Progenitor cell of endocrine pancreas (in vitro differentiated cells): ENCODE measurements at regions not wholly inside any gene's neighbourhood (a gene's known extent, or its start where the extent isn't known, plus 50 kb on each side); places are given as distances from the start of the nearest gene placed in this dataset.
"Not testable (repeated sequence)": the region's sequence is repeated elsewhere in the genome, so short reads cannot be mapped to it uniquely, and the experiment has no call there.

Source experiments
- DNase-seq: peaks from one replicate; pipeline ENCODE4 v3.0.0; 2021; ENCODE audit warnings: low spot score; ENCODE audit not compliant: unreplicated experiment
- H3K27ac Mint-ChIP-seq: 2 replicates; pipeline ENCODE4 v1.8.0; 2021; ENCODE audit warnings: mild to moderate bottlenecking, moderate library complexity, mixed read lengths
- H3K27me3 Mint-ChIP-seq: 2 replicates; pipeline ENCODE4 v1.8.0; 2021; ENCODE audit warnings: mixed read lengths
- H3K36me3 Mint-ChIP-seq: 2 replicates; pipeline ENCODE4 v1.8.0; 2022; ENCODE audit warnings: mixed read lengths; ENCODE audit not compliant: insufficient read depth
- H3K4me1 Mint-ChIP-seq: 2 replicates; pipeline ENCODE4 v1.8.0; 2021; ENCODE audit warnings: low read depth, mixed read lengths
- H3K4me3 Mint-ChIP-seq: 2 replicates; pipeline ENCODE4 v1.8.0; 2021; ENCODE audit warnings: low read depth, mild to moderate bottlenecking, moderate library complexity, mixed read lengths
- H3K9me3 Mint-ChIP-seq: 2 replicates; pipeline ENCODE4 v1.8.0; 2021; ENCODE audit warnings: low read depth, mixed read lengths
- TF ChIP-seq, protein P1 (sequence below): fragments of 200-600 bp; sonication (generic); IDR thresholded peaks from one replicate; pipeline ENCODE4 v1.5.0; 2021; ENCODE audit warnings: antibody characterized with exemption, mild to moderate bottlenecking; ENCODE audit not compliant: unreplicated experiment

DNA sequence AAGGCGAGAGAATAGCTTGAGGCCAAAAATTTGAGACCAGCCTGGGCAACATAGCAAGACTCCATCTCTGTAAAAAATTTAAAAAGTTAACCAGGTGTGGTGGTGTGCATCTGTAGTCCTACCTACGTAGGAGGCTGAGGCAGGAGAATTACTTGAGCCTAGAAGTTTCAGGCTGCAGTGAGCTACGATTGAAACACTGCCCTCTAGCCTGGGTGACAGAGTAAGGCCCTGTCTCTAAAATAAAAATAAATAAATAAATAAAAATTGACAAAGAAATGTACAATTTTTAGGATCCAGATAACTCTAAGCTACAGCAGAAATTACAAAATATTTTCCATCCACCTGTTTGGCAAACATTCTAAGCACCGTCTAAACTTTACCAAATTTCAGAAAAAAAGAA lies 941.0 kb upstream of the ADGRB3 start:
- Mint-ChIP-seq H3K36me3 (no peaks in the 10 kb centered on the region), H3K4me1 (peaks cover 3% of the 10 kb centered on the region), H3K27me3 (no peaks in the 10 kb centered on the region), H3K9me3 (no peaks in the 10 kb centered on the region), H3K27ac (no peak overlapping the region), H3K4me3 (no peak overlapping the region)
- no peak for DNase-seq
- TF ChIP-seq, protein P1, sequence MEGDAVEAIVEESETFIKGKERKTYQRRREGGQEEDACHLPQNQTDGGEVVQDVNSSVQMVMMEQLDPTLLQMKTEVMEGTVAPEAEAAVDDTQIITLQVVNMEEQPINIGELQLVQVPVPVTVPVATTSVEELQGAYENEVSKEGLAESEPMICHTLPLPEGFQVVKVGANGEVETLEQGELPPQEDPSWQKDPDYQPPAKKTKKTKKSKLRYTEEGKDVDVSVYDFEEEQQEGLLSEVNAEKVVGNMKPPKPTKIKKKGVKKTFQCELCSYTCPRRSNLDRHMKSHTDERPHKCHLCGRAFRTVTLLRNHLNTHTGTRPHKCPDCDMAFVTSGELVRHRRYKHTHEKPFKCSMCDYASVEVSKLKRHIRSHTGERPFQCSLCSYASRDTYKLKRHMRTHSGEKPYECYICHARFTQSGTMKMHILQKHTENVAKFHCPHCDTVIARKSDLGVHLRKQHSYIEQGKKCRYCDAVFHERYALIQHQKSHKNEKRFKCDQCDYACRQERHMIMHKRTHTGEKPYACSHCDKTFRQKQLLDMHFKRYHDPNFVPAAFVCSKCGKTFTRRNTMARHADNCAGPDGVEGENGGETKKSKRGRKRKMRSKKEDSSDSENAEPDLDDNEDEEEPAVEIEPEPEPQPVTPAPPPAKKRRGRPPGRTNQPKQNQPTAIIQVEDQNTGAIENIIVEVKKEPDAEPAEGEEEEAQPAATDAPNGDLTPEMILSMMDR = peak; percentile 37

DNA sequence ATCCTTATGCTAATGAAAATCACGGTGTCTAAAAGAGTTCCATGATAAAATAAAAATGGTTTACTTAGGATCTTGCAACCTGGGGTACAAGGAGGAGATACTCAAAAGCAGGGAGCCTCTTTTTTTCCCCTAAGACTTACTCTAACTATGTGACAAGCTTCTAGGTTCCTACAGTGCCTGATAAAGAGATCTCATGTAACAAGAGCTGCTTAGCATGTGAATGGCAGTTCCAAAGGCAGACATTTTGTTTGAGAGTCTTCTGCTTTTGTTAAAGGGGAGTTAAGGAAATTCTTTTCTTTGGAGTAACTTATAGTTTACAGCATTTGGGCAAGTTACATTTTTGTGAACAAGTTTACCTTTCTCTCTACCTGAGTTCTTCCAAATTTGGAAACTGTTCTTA lies 945.8 kb upstream of the ADGRB3 start:
- Mint-ChIP-seq H3K36me3 (no peaks in the 10 kb centered on the region), H3K27me3 (no peaks in the 10 kb centered on the region), H3K4me1 (no peaks in the 10 kb centered on the region), H3K9me3 (no peaks in the 10 kb centered on the region), H3K27ac (no peak overlapping the region), H3K4me3 (no peak overlapping the region)
- TF ChIP-seq, protein P1 = no peak
- no peak for DNase-seq

DNA sequence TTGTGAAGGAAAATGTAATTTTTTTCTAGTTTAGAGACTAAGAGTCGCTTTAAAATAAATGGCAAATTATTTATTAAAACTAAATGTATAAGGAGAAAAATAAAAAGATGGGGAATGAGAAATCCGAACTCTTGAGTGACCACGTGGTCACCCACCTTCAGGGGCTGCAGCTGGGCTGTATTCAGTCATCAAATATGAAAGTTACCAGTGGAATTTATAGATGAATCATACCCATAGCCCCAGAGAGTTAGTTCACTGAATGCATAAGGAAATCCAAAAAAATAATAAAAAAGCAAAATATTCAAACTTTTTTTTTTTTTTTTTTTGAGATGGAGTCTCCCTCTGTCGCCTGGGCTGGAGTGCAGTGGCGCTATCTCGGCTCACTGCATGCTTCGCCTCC lies 947.7 kb upstream of the ADGRB3 start:
- Mint-ChIP-seq H3K4me1 (no peaks in the 10 kb centered on the region), H3K27ac (no peak overlapping the region), H3K9me3 (no peaks in the 10 kb centered on the region), H3K4me3 (no peak overlapping the region), H3K36me3 (no peaks in the 10 kb centered on the region), H3K27me3 (no peaks in the 10 kb centered on the region)
- TF ChIP-seq, protein P1 = no peak
- DNase-seq = no peak

DNA sequence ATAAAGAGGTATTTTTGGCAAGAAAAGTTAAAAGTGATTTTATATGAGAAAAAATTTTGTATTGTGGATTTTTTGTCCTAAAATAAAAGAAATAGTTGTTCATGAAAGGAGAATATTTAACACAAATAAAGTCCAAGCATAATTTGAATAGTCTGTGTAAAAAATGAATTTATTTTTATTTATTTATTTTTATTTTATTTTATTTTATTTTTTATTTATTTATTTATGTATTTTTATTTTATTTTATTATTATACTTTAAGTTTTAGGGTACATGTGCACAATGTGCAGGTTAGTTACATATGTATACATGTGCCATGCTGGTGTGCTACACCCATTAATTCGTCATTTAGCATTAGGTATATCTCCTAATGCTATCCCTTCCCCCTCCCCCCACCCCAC lies 948.9 kb upstream of the ADGRB3 start:
- H3K4me3 Mint-ChIP-seq, H3K27ac Mint-ChIP-seq, H3K36me3 Mint-ChIP-seq, DNase-seq, H3K9me3 Mint-ChIP-seq, H3K4me1 Mint-ChIP-seq, H3K27me3 Mint-ChIP-seq: not testable (repeated sequence)

DNA sequence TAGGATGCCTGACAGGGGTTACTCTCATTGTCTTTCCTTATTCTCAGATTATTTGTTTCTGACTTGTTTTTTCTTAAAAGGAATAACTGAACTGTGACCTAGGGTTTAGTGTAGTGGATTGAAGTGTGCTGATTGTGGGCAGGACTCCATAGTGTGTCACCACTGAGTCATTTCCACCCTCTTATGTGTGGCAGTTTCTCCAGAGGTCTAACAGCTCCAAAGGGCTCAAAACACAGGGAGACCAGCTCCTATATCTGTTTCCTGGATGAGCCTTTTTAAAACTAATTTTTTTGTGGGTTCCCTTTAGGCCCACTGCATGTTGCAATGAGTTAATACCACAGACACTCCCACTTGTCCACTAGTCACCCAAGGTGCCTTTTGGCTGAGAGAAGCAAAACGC lies 951.1 kb upstream of the ADGRB3 start:
- no peaks in the 10 kb centered on the region for H3K9me3 Mint-ChIP-seq
- DNase-seq = no peak
- TF ChIP-seq, protein P1 = no peak
- no peaks in the 10 kb centered on the region for H3K27me3 Mint-ChIP-seq
- no peaks in the 10 kb centered on the region for H3K36me3 Mint-ChIP-seq
- no peaks in the 10 kb centered on the region for H3K4me1 Mint-ChIP-seq
- H3K4me3 Mint-ChIP-seq = no peak overlapping the region
- no peak overlapping the region for H3K27ac Mint-ChIP-seq

DNA sequence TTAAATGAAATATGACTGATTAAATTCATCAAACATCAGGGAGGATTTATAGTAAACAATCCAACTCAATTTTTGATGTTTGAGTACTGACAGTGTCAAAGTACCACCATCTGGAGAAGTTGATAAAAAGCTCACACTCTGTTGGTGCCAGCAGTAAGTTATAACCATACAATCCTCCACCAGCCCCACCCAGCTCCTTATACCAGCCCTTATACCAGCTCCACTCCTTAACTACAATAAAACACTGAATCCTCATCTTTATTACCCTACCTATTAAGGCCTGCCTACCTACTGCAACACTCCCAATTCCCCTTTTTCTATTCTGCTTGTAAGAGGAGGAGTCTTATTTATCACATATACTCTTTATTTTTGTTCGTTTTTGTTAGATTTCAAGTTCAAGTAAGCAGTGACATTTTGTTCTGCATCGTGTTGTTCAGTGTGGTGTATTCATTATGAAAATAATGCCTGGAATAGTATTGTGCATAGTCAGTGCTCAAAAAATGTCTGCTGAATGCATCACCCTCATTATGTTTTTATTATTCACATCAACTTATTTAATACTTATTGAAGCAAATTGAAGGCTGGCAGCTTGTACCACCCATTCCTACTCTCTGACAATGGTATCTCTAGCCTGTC lies 954.7 kb upstream of the ADGRB3 start:
- Mint-ChIP-seq H3K36me3 (no peaks in the 10 kb centered on the region), H3K4me1 (no peaks in the 10 kb centered on the region), H3K4me3 (no peak overlapping the region), H3K27me3 (no peaks in the 10 kb centered on the region), H3K27ac (no peak overlapping the region), H3K9me3 (no peaks in the 10 kb centered on the region)
- DNase-seq = no peak
- TF ChIP-seq, protein P1 = no peak
